SK-N-MC (cell line): ENCODE measurements at regions not wholly inside any gene's neighbourhood (a gene's known extent, or its start where the extent isn't known, plus 50 kb on each side); places are given as distances from the start of the nearest gene placed in this dataset.

ENCODE experiments used
- DNase-seq: peaks from one replicate; pipeline ENCODE4 v3.0.0-alpha.2; 2011; ENCODE audit warnings: low read depth, low spot score
- H3K27ac ChIP-seq: fragments of 200-600 bp; sonication (generic); 2 replicates; pipeline ENCODE4 v1.5.1; 2016; ENCODE audit warnings: mixed run types
- H3K36me3 ChIP-seq: fragments of 200-600 bp; sonication (generic); 2 replicates; pipeline ENCODE4 v1.6.1; 2017; ENCODE audit warnings: antibody characterized with exemption, low read length, mixed read lengths; ENCODE audit not compliant: insufficient read depth
- H3K4me3 ChIP-seq: fragments of 200-600 bp; sonication (generic); 2 replicates; pipeline ENCODE4 v1.5.1; 2016
- H3K9ac ChIP-seq: fragments of 200-600 bp; sonication (generic); 2 replicates; pipeline ENCODE4 v1.8.0; 2017; ENCODE audit warnings: mixed run types, mixed read lengths; ENCODE audit not compliant: insufficient read length
- H3K9me3 ChIP-seq: fragments of 200-600 bp; sonication (generic); 2 replicates; pipeline ENCODE4 v1.6.1; 2017; ENCODE audit warnings: low read depth, mild to moderate bottlenecking, antibody characterized with exemption, low read length, moderate library complexity, mixed read lengths
- EZH2 ChIP-seq: fragments of 200-600 bp; sonication (generic); IDR thresholded peaks from one replicate; pipeline ENCODE4 v1.6.1; 2017; ENCODE audit warnings: antibody characterized with exemption
- FOXP2 ChIP-seq: optimal IDR thresholded peaks from 2 replicates; pipeline ENCODE3; 2011; ENCODE audit warnings: mild to moderate bottlenecking, moderate library complexity; ENCODE audit not compliant: insufficient read depth; ENCODE audit errors: extremely low read length, control extremely low read depth
- POLR2AphosphoS5 ChIP-seq: IDR thresholded peaks from 2 replicates; pipeline ENCODE4 v1.6.1; 2012; ENCODE audit warnings: mild to moderate bottlenecking, low read depth, low read length, borderline replicate concordance

DNA sequence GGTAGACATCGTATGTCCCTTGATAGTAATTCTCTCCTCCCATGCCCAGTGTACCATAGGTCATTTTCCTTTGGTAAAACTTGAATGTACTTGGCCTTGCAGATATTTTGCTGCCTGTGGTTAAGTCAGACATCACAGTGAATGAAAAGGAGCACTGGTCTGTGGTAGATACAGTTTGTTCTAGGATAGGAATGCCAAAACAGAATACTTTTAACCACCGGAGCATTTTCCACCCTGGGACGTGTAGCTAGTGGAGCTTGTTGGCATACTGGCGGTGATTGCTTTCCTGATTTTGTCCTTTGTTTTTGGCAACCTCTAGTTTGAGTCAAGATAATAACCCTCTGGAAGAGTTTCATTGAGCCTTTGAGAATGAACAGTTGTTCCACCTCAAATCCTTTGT lies 92.0 kb upstream of the BMPER start:
- Histone ChIP-seq H3K27ac (no peak overlapping the region), H3K36me3 (no peaks in the 10 kb centered on the region), H3K4me3 (no peak overlapping the region), H3K9me3 (no peaks in the 10 kb centered on the region), H3K9ac (no peak overlapping the region)
- DNase-seq: no peak
- no peak for TF ChIP-seq FOXP2
- TF ChIP-seq EZH2: no peak
- no peak for TF ChIP-seq POLR2AphosphoS5

DNA sequence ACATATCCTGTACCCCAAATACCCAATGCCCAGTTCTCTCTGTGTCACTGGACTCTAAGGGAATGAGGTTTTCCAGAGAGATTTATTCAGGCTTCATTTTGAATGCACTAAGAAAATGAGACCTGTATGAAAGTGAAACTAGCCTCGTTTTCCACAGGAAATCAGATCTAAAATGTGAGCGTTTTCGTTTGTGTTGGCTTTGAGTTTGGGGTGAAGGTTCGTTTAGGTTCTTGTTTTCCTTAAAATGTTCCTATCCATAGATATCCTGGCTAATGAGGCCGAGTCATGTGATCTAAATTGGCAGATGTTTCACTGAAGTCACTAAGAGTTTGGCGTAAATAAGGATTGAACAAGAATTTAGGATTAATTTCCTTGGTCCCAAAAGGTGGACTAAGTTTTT lies 90.9 kb upstream of the BMPER start:
- DNase-seq: no peak
- no peak overlapping the region for H3K4me3 ChIP-seq
- no peaks in the 10 kb centered on the region for H3K36me3 ChIP-seq
- TF ChIP-seq EZH2: no peak
- no peak for TF ChIP-seq FOXP2
- no peak for TF ChIP-seq POLR2AphosphoS5
- no peak overlapping the region for H3K9ac ChIP-seq
- no peak overlapping the region for H3K27ac ChIP-seq
- no peaks in the 10 kb centered on the region for H3K9me3 ChIP-seq

DNA sequence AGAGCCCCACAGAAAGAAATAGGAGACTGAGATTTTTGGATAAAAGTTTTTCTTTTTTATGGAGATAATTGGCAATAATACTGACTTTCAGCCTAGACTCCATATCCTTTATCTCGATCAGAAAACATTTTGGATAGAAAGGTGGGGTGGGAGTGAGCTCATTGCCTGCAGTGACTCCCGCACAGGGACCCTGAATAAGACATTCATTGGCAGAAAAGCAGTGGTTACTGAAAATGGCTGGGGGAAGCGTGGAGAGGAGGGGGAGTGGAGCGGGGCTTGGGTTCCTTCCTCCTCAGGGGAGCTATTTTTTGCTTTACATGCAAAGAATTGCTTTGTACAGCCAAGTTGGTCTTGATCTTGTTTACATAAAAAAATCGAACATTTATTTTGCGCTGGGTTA lies 90.4 kb upstream of the BMPER start:
- H3K36me3 ChIP-seq: no peaks in the 10 kb centered on the region
- TF ChIP-seq EZH2: no peak
- no peak for TF ChIP-seq FOXP2
- no peak overlapping the region for H3K27ac ChIP-seq
- no peak for DNase-seq
- no peak overlapping the region for H3K9ac ChIP-seq
- no peaks in the 10 kb centered on the region for H3K9me3 ChIP-seq
- H3K4me3 ChIP-seq: no peak overlapping the region

DNA sequence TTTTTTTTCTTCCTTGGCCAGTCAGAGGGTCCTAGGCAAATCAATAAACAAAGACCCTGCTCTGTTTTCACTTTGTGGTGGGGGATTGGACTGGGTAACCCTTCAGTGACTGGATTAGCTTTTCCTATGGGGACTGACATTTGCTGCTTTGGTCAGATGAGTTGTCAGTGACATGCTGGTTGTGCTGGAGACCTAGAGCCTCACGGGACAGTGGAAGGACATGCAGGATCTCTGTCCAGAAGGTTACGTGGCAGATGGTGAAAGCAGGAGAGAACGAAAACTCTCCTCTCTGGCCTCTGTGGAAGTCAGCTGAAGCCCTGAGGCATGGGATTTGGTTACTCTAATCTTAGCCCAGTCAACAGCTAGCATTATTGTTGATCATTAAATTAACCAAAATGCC lies 90.0 kb upstream of the BMPER start:
- H3K4me3 ChIP-seq: no peak overlapping the region
- H3K9ac ChIP-seq: no peak overlapping the region
- DNase-seq: no peak
- no peaks in the 10 kb centered on the region for H3K36me3 ChIP-seq
- no peak for TF ChIP-seq POLR2AphosphoS5
- TF ChIP-seq FOXP2: no peak
- no peak for TF ChIP-seq EZH2
- H3K27ac ChIP-seq: no peak overlapping the region
- 0 out of 2 replicates have a peak, but pooled peaks cover 3% of the 10 kb centered on the region for H3K9me3 ChIP-seq

DNA sequence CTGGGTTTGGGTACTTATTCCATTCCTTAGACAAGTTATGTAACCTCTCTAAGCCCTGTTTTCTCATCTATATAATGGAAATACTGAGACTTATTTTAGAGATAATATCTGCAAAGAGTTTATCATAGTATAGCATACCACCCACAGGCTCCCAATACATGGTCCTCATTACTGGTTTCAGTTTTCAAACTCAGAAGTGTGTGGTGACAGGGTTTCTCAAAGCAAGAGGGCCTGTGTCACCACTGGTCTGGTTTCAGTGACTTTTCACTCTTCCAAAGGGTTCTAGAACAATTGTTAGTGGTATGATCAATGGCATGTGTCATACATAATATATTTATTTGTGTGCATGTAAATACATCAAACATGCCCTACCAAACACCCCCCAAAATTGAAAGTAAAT lies 89.2 kb upstream of the BMPER start:
- no peak for DNase-seq
- TF ChIP-seq POLR2AphosphoS5 (no peak), EZH2 (no peak), FOXP2 (no peak)
- H3K9me3 ChIP-seq: 0 out of 2 replicates have a peak, but pooled peaks cover 3% of the 10 kb centered on the region
- no peak overlapping the region for H3K27ac ChIP-seq
- no peaks in the 10 kb centered on the region for H3K36me3 ChIP-seq
- H3K4me3 ChIP-seq: no peak overlapping the region
- no peak overlapping the region for H3K9ac ChIP-seq

DNA sequence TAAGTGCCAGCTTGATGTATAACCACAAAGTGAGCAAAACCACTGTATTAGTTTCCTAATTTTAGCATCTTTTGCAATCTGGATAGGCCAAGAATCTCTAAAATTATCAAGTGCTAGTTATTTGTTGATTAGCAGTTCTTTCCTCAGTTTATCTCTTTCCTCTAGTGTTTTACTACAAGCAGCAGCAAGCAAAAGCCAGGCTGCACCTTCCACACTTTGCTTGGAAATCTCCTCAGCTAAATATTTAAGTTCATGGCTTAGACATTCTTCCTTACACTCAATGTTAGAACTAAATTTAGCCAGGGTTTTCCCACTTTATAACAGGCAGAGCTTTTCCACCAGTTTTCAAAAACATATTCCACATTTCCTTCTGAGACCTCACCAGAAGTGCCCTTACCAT lies 85.7 kb upstream of the BMPER start:
- TF ChIP-seq POLR2AphosphoS5 (no peak), FOXP2 (no peak), EZH2 (no peak)
- Histone ChIP-seq H3K9me3 (0 out of 2 replicates have a peak, but pooled peaks cover 3% of the 10 kb centered on the region), H3K9ac (no peak overlapping the region), H3K4me3 (no peak overlapping the region), H3K27ac (no peak overlapping the region), H3K36me3 (no peaks in the 10 kb centered on the region)
- no peak for DNase-seq

DNA sequence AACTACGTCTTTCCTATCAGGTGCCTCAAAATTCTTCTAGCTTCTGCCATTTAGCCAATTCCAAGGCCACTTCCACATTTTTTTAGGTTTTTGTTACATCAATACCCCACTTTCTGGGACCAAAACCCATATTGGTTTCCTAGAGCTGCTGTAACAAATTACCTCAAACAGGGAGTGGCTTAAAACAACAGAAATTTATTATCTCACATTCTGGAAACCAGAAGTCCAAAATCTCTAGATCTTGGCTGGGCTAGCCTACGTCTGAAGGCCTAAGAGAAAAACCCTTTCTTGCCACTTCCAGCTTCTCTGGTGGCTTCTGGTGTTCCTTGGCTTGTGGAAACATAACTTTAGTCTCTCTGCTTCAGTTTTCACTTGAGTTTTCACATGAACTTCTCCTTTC lies 85.1 kb upstream of the BMPER start:
- Histone ChIP-seq H3K4me3 (no peak overlapping the region), H3K9me3 (0 out of 2 replicates have a peak, but pooled peaks cover 3% of the 10 kb centered on the region), H3K27ac (no peak overlapping the region), H3K9ac (no peak overlapping the region), H3K36me3 (no peaks in the 10 kb centered on the region)
- no peak for DNase-seq
- no peak for TF ChIP-seq POLR2AphosphoS5
- TF ChIP-seq FOXP2: no peak
- TF ChIP-seq EZH2: no peak

DNA sequence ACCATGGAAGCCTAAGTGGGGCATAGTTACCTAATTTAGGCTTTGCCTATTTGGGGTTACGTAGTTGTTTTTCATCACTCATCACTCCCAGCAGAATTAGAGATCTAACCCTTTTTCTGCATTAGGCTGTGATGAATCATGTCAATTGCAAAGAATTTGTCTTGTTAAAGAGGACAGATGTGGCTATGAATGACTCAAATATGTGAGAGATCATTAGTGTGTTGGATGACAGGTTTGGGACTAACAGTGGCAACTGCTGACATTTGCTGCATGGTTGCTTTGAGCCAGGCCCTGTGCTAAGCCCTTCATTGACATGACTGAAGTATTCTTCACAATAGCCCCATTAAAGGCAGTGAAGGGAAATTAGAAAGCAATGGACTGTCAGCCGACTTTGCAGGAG lies 83.4 kb upstream of the BMPER start:
- Histone ChIP-seq H3K9ac (no peak overlapping the region), H3K9me3 (0 out of 2 replicates have a peak, but pooled peaks cover 3% of the 10 kb centered on the region), H3K36me3 (no peaks in the 10 kb centered on the region), H3K4me3 (no peak overlapping the region), H3K27ac (no peak overlapping the region)
- no peak for TF ChIP-seq EZH2
- no peak for TF ChIP-seq FOXP2
- no peak for TF ChIP-seq POLR2AphosphoS5
- DNase-seq: no peak

DNA sequence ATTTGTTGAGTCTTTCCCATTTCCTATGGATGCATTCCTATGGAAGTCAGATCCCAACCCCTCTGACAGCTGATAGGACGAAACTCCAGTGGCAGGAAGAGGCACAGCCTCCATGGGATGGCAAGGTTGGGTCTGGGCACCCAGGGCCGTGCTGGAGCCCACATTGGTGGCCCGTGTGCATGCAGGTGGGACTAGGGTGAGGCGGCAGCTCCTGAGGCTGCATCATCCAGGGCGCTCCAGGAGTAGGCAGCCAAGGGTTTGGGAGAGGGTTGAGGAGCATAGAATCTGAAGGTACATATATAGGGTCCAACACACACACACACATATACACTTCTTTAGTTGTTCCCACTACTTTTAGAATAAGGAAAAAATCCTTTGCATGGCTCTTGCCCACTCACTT lies 81.4 kb upstream of the BMPER start:
- no peaks in the 10 kb centered on the region for H3K36me3 ChIP-seq
- H3K27ac ChIP-seq: no peak overlapping the region
- TF ChIP-seq FOXP2 (no peak), EZH2 (no peak), POLR2AphosphoS5 (no peak)
- 0 out of 2 replicates have a peak, but pooled peaks cover 3% of the 10 kb centered on the region for H3K9me3 ChIP-seq
- no peak overlapping the region for H3K4me3 ChIP-seq
- DNase-seq: no peak
- no peak overlapping the region for H3K9ac ChIP-seq
